C4-2B (cell line): ENCODE measurements at regions not wholly inside any gene's neighbourhood (a gene's known extent, or its start where the extent isn't known, plus 50 kb on each side); places are given as distances from the start of the nearest gene placed in this dataset.

Source experiments
- CTCF ChIP-seq: fragments of 450-650 bp; conservative IDR thresholded peaks from 2 replicates; pipeline ENCODE4 v1.5.1; 2017; ENCODE audit warnings: mild to moderate bottlenecking
- ZFX ChIP-seq: fragments of 450-650 bp; IDR thresholded peaks from 2 replicates; pipeline ENCODE4 v1.6.1; 2017

GRCh38 chr1:192475329-192475728 is 100.2 kb upstream of the RGS1 start:
- TF ChIP-seq CTCF (no peak), ZFX (no peak)
